K562 (cell line): ENCODE measurements at regions not wholly inside any gene's neighbourhood (a gene's known extent, or its start where the extent isn't known, plus 50 kb on each side); places are given as distances from the start of the nearest gene placed in this dataset.

Experiments
- ATAC-seq: fragments of 200-7000 bp; cut with Tn5 transposase; 3 replicates; pipeline ENCODE4 v1.9.1; 2020; ENCODE audit warnings: moderate library complexity
- BruUV-seq: library from RNA; stranded (reverse); fragments of 400-500 nt; replicated peaks from 2 replicates; lab custom pipeline; 2021; lab: Mats Ljungman, UMichigan
- CTCF ChIA-PET: fragments of 300-600 bp; formaldehyde crosslinking; extraction: SDS; loops from one replicate; lab custom pipeline; 2021; ENCODE audit warnings: low intra/inter-chr PET ratio; lab: Yijun Ruan, JAX
- POLR2A ChIA-PET: fragments of 300-600, 350-650 bp; sonication (Branson Sonifier 250); formaldehyde crosslinking; extraction: SDS; loops from one replicate; lab custom pipeline; 2021; ENCODE audit warnings: antibody characterized with exemption, inconsistent platforms; lab: Yijun Ruan, JAX
- DNase-seq, 4 experiments: peaks; one replicate each; pipeline versions ENCODE4 v3.0.0 to v3.0.0-alpha.2; 2011 to 2018; ENCODE audit warnings: low spot score in 3 of 4, mixed read lengths in 3 of 4; ENCODE audit errors: extremely low read depth in 1 of 4
- FAIRE-seq: peaks from 2 replicates; lab custom pipeline; 2011; peaks lifted over from hg19 to GRCh38; lab: Jason Lieb, UNC
- H2AFZ ChIP-seq: 2 replicates; pipeline ENCODE4 v1.6.0; 2011; ENCODE audit warnings: low read depth, low read length, control low read depth, inconsistent platforms
- H3K27ac ChIP-seq: fragments of 200-600 bp; 3 replicates; pipeline ENCODE4 v1.8.0; 2011; ENCODE audit warnings: low read depth, mild to moderate bottlenecking, control low read depth, inconsistent platforms, low read length, moderate library complexity, mixed read lengths; ENCODE audit errors: extremely low read depth
- H3K27me3 ChIP-seq, 2 experiments: fragments of 300-600 bp in 1 of 2; 2 replicates in 1 of 2; 3 replicates in 1 of 2; pipeline versions ENCODE4 v1.6.0 to v1.8.0; 2011; ENCODE audit warnings: inconsistent platforms in 2 of 2, low read length in 2 of 2, mild to moderate bottlenecking in 1 of 2, mixed read lengths in 1 of 2, moderate library complexity in 1 of 2; ENCODE audit not compliant: control insufficient read depth in 2 of 2, insufficient read depth in 2 of 2
- H3K36me3 ChIP-seq: fragments of 300-600 bp; 3 replicates; pipeline ENCODE4 v1.8.0; 2011; ENCODE audit warnings: mild to moderate bottlenecking, low read length, inconsistent platforms; ENCODE audit not compliant: control insufficient read depth, insufficient read depth
- H3K4me1 ChIP-seq, 2 experiments: fragments of 200-600 bp in 1 of 2; replicated peaks in 1 of 2; 2 replicates in 1 of 2; 3 replicates in 1 of 2; pipeline versions ENCODE4 v1.5.1 to v1.8.0; 2011; ENCODE audit warnings: inconsistent platforms in 2 of 2, low read length in 2 of 2, mild to moderate bottlenecking in 1 of 2, mixed read lengths in 1 of 2, moderate library complexity in 1 of 2; ENCODE audit not compliant: control insufficient read depth in 2 of 2, insufficient read depth in 2 of 2
- H3K4me2 ChIP-seq: 2 replicates; pipeline ENCODE4 v1.6.1; 2011; ENCODE audit warnings: low read length, control low read depth, inconsistent platforms, mixed read lengths; ENCODE audit not compliant: insufficient read depth
- H3K4me3 ChIP-seq: fragments of 200-600 bp; sonication (generic), shearing (Covaris generic); 2 replicates; pipeline ENCODE4 v1.5.1; 2016; ENCODE audit warnings: control low read depth, inconsistent platforms
- H3K79me2 ChIP-seq: fragments of 200-600 bp; 3 replicates; pipeline ENCODE4 v1.8.0; 2011; ENCODE audit warnings: low read length, inconsistent platforms; ENCODE audit not compliant: control insufficient read depth, insufficient read depth
- H3K9ac ChIP-seq, 2 experiments: 2 replicates each; pipeline versions ENCODE4 v1.6.0 to v1.6.1; 2011; ENCODE audit warnings: low read depth in 2 of 2, low read length in 2 of 2, control low read depth in 1 of 2, inconsistent platforms in 1 of 2, mild to moderate bottlenecking in 1 of 2, mixed read lengths in 1 of 2; ENCODE audit not compliant: insufficient read depth in 1 of 2
- H3K9me1 ChIP-seq: one replicate; pipeline ENCODE4 v1.6.0; 2011; ENCODE audit warnings: inconsistent platforms, mild to moderate bottlenecking, low read length, moderate library complexity; ENCODE audit not compliant: control insufficient read depth, insufficient read depth
- H3K9me3 ChIP-seq: replicated peaks from 2 replicates; pipeline ENCODE4 v1.5.1; 2011; ENCODE audit warnings: low read depth, low read length, inconsistent platforms; ENCODE audit not compliant: control insufficient read depth, insufficient read depth
- H4K20me1 ChIP-seq: replicated peaks from 2 replicates; pipeline ENCODE4 v1.6.1; 2011; ENCODE audit warnings: low read length, inconsistent platforms, mixed read lengths; ENCODE audit not compliant: control insufficient read depth, insufficient read depth
- CHCHD3 ChIP-seq: fragments of 250-450 bp; sonication (Bioruptor Pico); IDR thresholded peaks from 2 replicates; pipeline ENCODE4 v2.1.2; 2022; ENCODE audit warnings: mild to moderate bottlenecking
- DDX20 ChIP-seq: fragments of 450-650 bp; IDR thresholded peaks from 2 replicates; pipeline ENCODE4 v1.6.1; 2016; ENCODE audit warnings: missing genetic modification characterization, low read depth, mild to moderate bottlenecking, missing compliant biosample characterization, moderate library complexity
- HMG20A ChIP-seq: fragments of 450-650 bp; formaldehyde crosslinking; conservative IDR thresholded peaks from 2 replicates; pipeline ENCODE4 v1.4.0; 2020; ENCODE audit warnings: mild to moderate bottlenecking, mixed read lengths
- MCM3 ChIP-seq: fragments of 450-650 bp; IDR thresholded peaks from 2 replicates; pipeline ENCODE4 v1.6.1; 2016
- NCOA6 ChIP-seq: fragments of 450-650 bp; IDR thresholded peaks from 2 replicates; pipeline ENCODE4 v1.6.1; 2017; ENCODE audit warnings: mild to moderate bottlenecking
- NUFIP1 ChIP-seq: fragments of 450-650 bp; IDR thresholded peaks from 2 replicates; pipeline ENCODE4 v1.6.1; 2018; ENCODE audit not compliant: partially characterized antibody
- PRPF4 ChIP-seq: fragments of 200-400 bp; formaldehyde crosslinking; IDR thresholded peaks from one replicate; pipeline ENCODE4 v1.6.1; 2017; ENCODE audit warnings: low read length, low read depth, mild to moderate bottlenecking; ENCODE audit not compliant: insufficient read depth, poor library complexity, severe bottlenecking
- SMARCB1 ChIP-seq: IDR thresholded peaks from 2 replicates; pipeline ENCODE4 v1.6.1; 2011; ENCODE audit warnings: improper control_type of control experiment, low read depth; ENCODE audit not compliant: insufficient read length
- ZNF146 ChIP-seq: IDR thresholded peaks from one replicate; pipeline ENCODE4 v1.6.1; 2018; ENCODE audit warnings: missing compliant biosample characterization; ENCODE audit not compliant: unreplicated experiment
- ZNF586 ChIP-seq: fragments of 450-650 bp; formaldehyde crosslinking; conservative IDR thresholded peaks from 2 replicates; pipeline ENCODE4 v1.4.0; 2020; ENCODE audit warnings: mild to moderate bottlenecking, moderate library complexity
- ZNF77 ChIP-seq: fragments of 250-450 bp; sonication (Bioruptor Pico); IDR thresholded peaks from 2 replicates; pipeline ENCODE4 v1.5.0; 2020
- ZNF830 ChIP-seq: fragments of 250-450 bp; sonication (Bioruptor Pico); IDR thresholded peaks from 2 replicates; pipeline ENCODE4 v1.5.0; 2021; ENCODE audit warnings: mild to moderate bottlenecking
- in situ Hi-C: fragments of 300-500 bp; cut with MboI; formaldehyde crosslinking; loops from 4 replicates; pipeline ENCODE4 v1.15.0; 2018; ENCODE audit warnings: inconsistent platforms, mixed read lengths
- intact Hi-C: fragments of 100-400 bp; cut with micrococcal nuclease; formaldehyde crosslinking; loops from 2 replicates; pipeline ENCODE4 v1.14.2; 2022
- TF ChIP-seq, protein P1 (sequence below): fragments of 250-450 bp; sonication (Bioruptor Pico); IDR thresholded peaks from 2 replicates; pipeline ENCODE4 v1.5.0; 2020; ENCODE audit warnings: mild to moderate bottlenecking, borderline replicate concordance
- TF ChIP-seq, protein P2 (sequence below): sonication (generic); formaldehyde crosslinking; IDR thresholded peaks from 2 replicates; pipeline ENCODE4 v1.5.0; 2020; ENCODE audit warnings: missing genetic modification reagents
- TF ChIP-seq, protein P3 (sequence below): sonication (generic); formaldehyde crosslinking; IDR thresholded peaks from 2 replicates; pipeline ENCODE4 v1.8.0; 2022; ENCODE audit warnings: mild to moderate bottlenecking, missing genetic modification reagents
- TF ChIP-seq, protein P4 (sequence below), 3 experiments: IDR thresholded peaks in 2 of 3; conservative IDR thresholded peaks in 1 of 3; 2 replicates each; pipeline ENCODE4 v1.5.1; 2011 to 2012; ENCODE audit warnings: low read length in 3 of 3, mild to moderate bottlenecking in 3 of 3, control low read depth in 2 of 3, improper control_type of control experiment in 1 of 3, inconsistent platforms in 1 of 3, low read depth in 1 of 3, mixed read lengths in 1 of 3, moderate library complexity in 1 of 3; ENCODE audit not compliant: insufficient read depth in 2 of 3
- TF ChIP-seq, protein P5 (sequence below): fragments of 200-400 bp; formaldehyde crosslinking; IDR thresholded peaks from 2 replicates; pipeline ENCODE4 v1.6.1; 2017; ENCODE audit warnings: mild to moderate bottlenecking, low read depth, low read length, moderate library complexity

DNA sequence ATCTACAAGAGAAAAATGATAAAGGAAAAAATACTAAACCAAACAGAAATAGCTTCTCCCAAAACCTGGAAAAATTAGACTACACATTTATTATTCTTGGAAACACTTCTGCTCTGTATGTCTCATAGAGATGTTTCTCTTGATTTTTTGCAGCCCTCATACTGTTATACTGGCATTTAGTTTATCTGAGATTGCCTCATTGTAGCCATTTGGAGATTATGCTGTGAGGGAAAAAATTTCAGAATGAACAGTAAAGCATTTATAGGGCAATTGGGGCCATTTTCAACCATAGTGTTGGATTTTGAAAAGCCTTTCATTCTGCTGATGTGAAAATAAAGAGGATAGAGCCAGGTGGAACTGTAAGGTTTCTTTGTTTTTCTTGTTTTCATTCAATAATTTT lies 441.8 kb upstream of the RIOK2 start:
- Histone ChIP-seq H3K79me2 (no peaks in the 10 kb centered on the region), H3K27me3 (no peaks in the 10 kb centered on the region), H3K9me3 (no peaks in the 10 kb centered on the region), H3K27ac (no peak overlapping the region), H3K4me3 (no peak overlapping the region), H3K4me1 (no peaks in the 10 kb centered on the region), H4K20me1 (no peaks in the 10 kb centered on the region), H3K9me1 (no peaks in the 10 kb centered on the region), H2AFZ (no peak overlapping the region), H3K36me3 (no peaks in the 10 kb centered on the region), H3K9ac (no peak overlapping the region), H3K4me2 (no peak overlapping the region)
- no peak for FAIRE-seq
- intact Hi-C loops: no loop called here
- no peak for ATAC-seq
- BruUV-seq: no TSS peak
- in situ Hi-C loops: no loop called here
- ChIA-PET CTCF (no interaction called here), POLR2A (no interaction called here)
- TF ChIP-seq, protein P1, sequence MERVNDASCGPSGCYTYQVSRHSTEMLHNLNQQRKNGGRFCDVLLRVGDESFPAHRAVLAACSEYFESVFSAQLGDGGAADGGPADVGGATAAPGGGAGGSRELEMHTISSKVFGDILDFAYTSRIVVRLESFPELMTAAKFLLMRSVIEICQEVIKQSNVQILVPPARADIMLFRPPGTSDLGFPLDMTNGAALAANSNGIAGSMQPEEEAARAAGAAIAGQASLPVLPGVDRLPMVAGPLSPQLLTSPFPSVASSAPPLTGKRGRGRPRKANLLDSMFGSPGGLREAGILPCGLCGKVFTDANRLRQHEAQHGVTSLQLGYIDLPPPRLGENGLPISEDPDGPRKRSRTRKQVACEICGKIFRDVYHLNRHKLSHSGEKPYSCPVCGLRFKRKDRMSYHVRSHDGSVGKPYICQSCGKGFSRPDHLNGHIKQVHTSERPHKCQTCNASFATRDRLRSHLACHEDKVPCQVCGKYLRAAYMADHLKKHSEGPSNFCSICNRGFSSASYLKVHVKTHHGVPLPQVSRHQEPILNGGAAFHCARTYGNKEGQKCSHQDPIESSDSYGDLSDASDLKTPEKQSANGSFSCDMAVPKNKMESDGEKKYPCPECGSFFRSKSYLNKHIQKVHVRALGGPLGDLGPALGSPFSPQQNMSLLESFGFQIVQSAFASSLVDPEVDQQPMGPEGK: no peak
- TF ChIP-seq, protein P2, sequence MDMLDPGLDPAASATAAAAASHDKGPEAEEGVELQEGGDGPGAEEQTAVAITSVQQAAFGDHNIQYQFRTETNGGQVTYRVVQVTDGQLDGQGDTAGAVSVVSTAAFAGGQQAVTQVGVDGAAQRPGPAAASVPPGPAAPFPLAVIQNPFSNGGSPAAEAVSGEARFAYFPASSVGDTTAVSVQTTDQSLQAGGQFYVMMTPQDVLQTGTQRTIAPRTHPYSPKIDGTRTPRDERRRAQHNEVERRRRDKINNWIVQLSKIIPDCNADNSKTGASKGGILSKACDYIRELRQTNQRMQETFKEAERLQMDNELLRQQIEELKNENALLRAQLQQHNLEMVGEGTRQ: no peak
- TF ChIP-seq NCOA6 (no peak), PRPF4 (no peak), MCM3 (no peak), ZNF830 (CRISPR knock-in tag) (no peak), SMARCB1 (no peak), DDX20 (tag) (no peak), NUFIP1 (no peak), HMG20A (CRISPR knock-in tag) (no peak), ZNF586 (CRISPR knock-in tag) (no peak), ZNF77 (CRISPR knock-in tag) (no peak), ZNF146 (CRISPR knock-in tag) (no peak), CHCHD3 (CRISPR knock-in tag) (no peak)
- TF ChIP-seq, protein P3, sequence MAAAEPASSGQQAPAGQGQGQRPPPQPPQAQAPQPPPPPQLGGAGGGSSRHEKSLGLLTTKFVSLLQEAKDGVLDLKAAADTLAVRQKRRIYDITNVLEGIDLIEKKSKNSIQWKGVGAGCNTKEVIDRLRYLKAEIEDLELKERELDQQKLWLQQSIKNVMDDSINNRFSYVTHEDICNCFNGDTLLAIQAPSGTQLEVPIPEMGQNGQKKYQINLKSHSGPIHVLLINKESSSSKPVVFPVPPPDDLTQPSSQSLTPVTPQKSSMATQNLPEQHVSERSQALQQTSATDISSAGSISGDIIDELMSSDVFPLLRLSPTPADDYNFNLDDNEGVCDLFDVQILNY: no peak
- TF ChIP-seq, protein P4, sequence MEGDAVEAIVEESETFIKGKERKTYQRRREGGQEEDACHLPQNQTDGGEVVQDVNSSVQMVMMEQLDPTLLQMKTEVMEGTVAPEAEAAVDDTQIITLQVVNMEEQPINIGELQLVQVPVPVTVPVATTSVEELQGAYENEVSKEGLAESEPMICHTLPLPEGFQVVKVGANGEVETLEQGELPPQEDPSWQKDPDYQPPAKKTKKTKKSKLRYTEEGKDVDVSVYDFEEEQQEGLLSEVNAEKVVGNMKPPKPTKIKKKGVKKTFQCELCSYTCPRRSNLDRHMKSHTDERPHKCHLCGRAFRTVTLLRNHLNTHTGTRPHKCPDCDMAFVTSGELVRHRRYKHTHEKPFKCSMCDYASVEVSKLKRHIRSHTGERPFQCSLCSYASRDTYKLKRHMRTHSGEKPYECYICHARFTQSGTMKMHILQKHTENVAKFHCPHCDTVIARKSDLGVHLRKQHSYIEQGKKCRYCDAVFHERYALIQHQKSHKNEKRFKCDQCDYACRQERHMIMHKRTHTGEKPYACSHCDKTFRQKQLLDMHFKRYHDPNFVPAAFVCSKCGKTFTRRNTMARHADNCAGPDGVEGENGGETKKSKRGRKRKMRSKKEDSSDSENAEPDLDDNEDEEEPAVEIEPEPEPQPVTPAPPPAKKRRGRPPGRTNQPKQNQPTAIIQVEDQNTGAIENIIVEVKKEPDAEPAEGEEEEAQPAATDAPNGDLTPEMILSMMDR (IDR thresholded peaks at IDR 0.05 in 2 of 3, conservative IDR thresholded peaks at IDR 0.05 in 1 of 3; ENCODE audit: insufficient read depth in 2 of 3, low read depth in 1 of 3, low read length in 3 of 3): no peak
- TF ChIP-seq, protein P5, sequence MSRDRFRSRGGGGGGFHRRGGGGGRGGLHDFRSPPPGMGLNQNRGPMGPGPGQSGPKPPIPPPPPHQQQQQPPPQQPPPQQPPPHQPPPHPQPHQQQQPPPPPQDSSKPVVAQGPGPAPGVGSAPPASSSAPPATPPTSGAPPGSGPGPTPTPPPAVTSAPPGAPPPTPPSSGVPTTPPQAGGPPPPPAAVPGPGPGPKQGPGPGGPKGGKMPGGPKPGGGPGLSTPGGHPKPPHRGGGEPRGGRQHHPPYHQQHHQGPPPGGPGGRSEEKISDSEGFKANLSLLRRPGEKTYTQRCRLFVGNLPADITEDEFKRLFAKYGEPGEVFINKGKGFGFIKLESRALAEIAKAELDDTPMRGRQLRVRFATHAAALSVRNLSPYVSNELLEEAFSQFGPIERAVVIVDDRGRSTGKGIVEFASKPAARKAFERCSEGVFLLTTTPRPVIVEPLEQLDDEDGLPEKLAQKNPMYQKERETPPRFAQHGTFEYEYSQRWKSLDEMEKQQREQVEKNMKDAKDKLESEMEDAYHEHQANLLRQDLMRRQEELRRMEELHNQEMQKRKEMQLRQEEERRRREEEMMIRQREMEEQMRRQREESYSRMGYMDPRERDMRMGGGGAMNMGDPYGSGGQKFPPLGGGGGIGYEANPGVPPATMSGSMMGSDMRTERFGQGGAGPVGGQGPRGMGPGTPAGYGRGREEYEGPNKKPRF: no peak
- no peak for DNase-seq
